Muscle layer of duodenum (tissue), 2 donors: ENCODE measurements at regions not wholly inside any gene's neighbourhood (a gene's known extent, or its start where the extent isn't known, plus 50 kb on each side); places are given as distances from the start of the nearest gene placed in this dataset.
"Not testable (repeated sequence)": the region's sequence is repeated elsewhere in the genome, so short reads cannot be mapped to it uniquely, and the experiment has no call there.

Experiments used
- H3K27ac ChIP-seq: one replicate; pipeline ENCODE4 v1.7.0; 2013; ENCODE audit warnings: mild to moderate bottlenecking, low read length
- H3K27me3 ChIP-seq: one replicate; pipeline ENCODE4 v1.7.0; 2013; ENCODE audit warnings: low read depth, mild to moderate bottlenecking, control low read depth, low read length
- H3K36me3 ChIP-seq, 2 donors: one replicate each; pipeline ENCODE4 v1.7.0; 2013; ENCODE audit warnings: low read length in 2 of 2, control low read depth in 1 of 2, mild to moderate bottlenecking in 1 of 2; ENCODE audit not compliant: insufficient read depth in 2 of 2, control insufficient read depth in 1 of 2
- H3K4me1 ChIP-seq, 2 donors: one replicate each; pipeline ENCODE4 v1.7.0; 2013; ENCODE audit warnings: low read length in 2 of 2, mild to moderate bottlenecking in 2 of 2, control low read depth in 1 of 2, moderate library complexity in 1 of 2; ENCODE audit not compliant: insufficient read depth in 2 of 2, control insufficient read depth in 1 of 2
- H3K4me3 ChIP-seq, 2 donors: one replicate each; pipeline ENCODE4 v1.7.0; 2013; ENCODE audit warnings: low read length in 2 of 2, low read depth in 1 of 2, mild to moderate bottlenecking in 1 of 2
- H3K9me3 ChIP-seq, 2 donors: one replicate each; pipeline ENCODE4 v1.7.0; 2013; ENCODE audit warnings: low read length in 2 of 2, control low read depth in 1 of 2, mild to moderate bottlenecking in 1 of 2; ENCODE audit not compliant: control insufficient read depth in 1 of 2
- donor health status: healthy.

DNA sequence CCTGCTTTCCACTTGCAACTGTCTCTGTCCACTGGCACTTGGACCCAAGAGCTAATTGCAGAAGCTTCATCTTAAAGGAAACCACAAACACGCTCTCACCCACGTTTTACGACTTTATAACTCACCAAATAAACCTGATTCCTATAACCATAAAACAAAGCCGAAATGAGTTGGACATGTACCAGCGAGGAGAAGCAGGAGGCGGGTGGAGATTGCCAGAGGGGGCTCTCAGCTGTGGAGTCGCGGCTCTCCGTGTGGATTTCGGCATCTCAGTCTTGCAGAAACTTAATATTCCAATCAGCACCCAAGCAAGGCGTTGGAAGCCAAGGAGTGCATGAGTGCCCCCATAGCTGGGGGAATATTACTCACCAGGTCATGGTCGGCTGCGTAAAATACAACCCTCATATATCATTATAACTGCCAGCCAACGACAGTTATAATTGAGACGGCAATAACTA, 483.6 kb downstream of the MN1 start:
- H3K9me3 ChIP-seq = no peaks in the 10 kb centered on the region
- H3K27me3 ChIP-seq = no peaks in the 10 kb centered on the region
- H3K36me3 ChIP-seq = no peaks in the 10 kb centered on the region
- H3K4me3 ChIP-seq = no peak overlapping the region
- no peak overlapping the region for H3K27ac ChIP-seq
- H3K4me1 ChIP-seq = peaks cover 6 to 14% of the 10 kb centered on the region in 2 donors

DNA sequence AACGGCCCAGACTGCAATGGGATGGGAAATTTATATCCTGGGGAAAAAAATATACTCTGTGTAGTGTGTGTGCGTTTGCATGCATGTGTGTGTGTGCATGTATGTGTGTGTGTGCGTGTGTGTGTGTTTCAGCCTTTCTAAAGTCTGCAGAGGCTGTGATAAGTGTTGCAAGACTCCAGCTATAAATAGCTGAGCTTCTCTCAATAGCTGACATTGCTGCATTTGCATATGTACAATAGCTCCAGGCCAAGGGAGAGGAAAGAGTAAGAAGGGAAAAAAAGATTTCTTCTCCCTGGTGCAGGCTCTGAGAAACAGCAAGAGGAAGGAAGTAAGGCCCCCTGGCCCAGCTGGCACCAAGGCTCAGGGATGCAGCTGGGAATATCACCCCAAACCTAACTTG, 483.0 kb downstream of the MN1 start:
- H3K9me3 ChIP-seq = no peaks in the 10 kb centered on the region
- H3K36me3 ChIP-seq = no peaks in the 10 kb centered on the region
- no peaks in the 10 kb centered on the region for H3K27me3 ChIP-seq
- no peak overlapping the region for H3K27ac ChIP-seq
- peaks cover 3 to 11% of the 10 kb centered on the region in 2 donors for H3K4me1 ChIP-seq
- H3K4me3 ChIP-seq = no peak overlapping the region

DNA sequence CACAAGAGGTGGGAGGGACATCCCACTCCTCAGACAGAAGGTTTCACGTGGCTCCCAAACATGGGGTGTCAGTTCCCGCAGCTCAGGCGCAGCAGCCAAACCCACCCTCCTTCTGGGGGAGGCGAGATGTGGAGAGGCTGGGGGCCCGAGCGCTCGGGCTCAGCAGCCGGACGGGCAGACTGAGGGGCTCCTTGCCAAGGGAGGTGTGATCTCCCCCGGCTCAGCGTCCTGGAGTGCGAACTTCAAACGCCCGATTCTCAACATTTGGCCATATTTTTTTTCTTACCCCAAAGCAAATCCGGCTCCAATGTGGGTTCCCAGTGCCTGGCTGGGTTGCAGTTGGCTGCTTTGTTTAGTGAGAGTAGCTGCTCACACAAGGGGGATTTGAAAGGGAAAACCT, 477.9 kb downstream of the MN1 start:
- no peak overlapping the region for H3K4me3 ChIP-seq
- peaks cover 0 to 2% of the 10 kb centered on the region in 2 donors for H3K4me1 ChIP-seq
- no peaks in the 10 kb centered on the region for H3K9me3 ChIP-seq
- H3K27me3 ChIP-seq = no peaks in the 10 kb centered on the region
- H3K36me3 ChIP-seq = no peaks in the 10 kb centered on the region
- no peak overlapping the region for H3K27ac ChIP-seq

GRCh38 chr22:27324908-27325307, 476.6 kb downstream of the MN1 start:
- H3K27ac ChIP-seq, H3K4me3 ChIP-seq, H3K27me3 ChIP-seq, H3K4me1 ChIP-seq, H3K36me3 ChIP-seq, H3K9me3 ChIP-seq: not testable (repeated sequence)

- H3K36me3 ChIP-seq = no peaks in the 10 kb centered on the region
- no peak overlapping the region for H3K4me3 ChIP-seq
- H3K4me1 ChIP-seq = peaks cover 0 to 9% of the 10 kb centered on the region in 2 donors
- no peak overlapping the region for H3K27ac ChIP-seq
- no peaks in the 10 kb centered on the region for H3K27me3 ChIP-seq
- no peaks in the 10 kb centered on the region for H3K9me3 ChIP-seq
Measured at GRCh38 chr22:27327497-27327896, 474.1 kb downstream of the MN1 start.

DNA sequence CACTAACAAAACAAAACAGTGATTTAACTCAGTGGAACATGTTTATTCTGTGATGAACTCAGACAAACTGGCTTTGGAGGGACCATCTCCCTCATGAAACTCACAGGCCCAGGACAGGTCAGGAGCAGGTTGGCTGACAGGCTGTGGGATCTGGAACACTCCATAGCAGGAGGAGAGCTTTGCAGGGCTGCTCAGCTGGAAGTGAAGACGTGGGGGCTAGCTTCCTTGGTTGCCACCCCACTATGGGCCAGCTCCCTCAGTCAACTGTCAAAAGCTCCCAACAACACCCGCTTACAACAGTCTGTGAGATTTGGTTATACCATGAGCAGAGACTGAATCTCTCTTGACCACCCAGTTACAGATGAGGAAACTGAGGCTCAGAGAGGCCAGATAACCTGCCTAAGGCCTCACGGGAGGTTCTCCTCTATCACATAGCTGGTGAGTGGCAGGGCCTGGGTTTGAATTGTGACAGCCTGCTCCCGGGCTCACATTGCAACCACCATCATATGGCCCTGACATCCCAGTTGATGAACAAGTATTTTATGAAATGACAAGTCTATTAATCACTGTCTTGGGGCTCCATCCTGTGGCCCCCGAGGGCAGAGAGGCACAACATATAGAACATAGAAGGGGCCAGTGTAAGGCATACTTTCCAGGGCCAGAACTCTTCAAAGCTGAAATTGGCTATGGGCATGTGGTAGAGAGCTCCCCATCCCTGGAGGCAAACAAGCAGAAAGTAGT, 473.4 kb downstream of the MN1 start:
- H3K4me1 ChIP-seq = peaks cover 0 to 9% of the 10 kb centered on the region in 2 donors
- H3K27ac ChIP-seq = no peak overlapping the region
- H3K4me3 ChIP-seq = no peak overlapping the region
- H3K9me3 ChIP-seq = no peaks in the 10 kb centered on the region
- no peaks in the 10 kb centered on the region for H3K36me3 ChIP-seq
- no peaks in the 10 kb centered on the region for H3K27me3 ChIP-seq

- Histone ChIP-seq H3K4me3 (no peak overlapping the region), H3K27ac (no peak overlapping the region), H3K4me1 (peaks cover 0 to 9% of the 10 kb centered on the region in 2 donors), H3K27me3 (no peaks in the 10 kb centered on the region), H3K36me3 (no peaks in the 10 kb centered on the region), H3K9me3 (no peaks in the 10 kb centered on the region)
Measured at GRCh38 chr22:27329131-27329850, 472.3 kb downstream of the MN1 start.

- Histone ChIP-seq H3K27me3 (no peaks in the 10 kb centered on the region), H3K27ac (no peak overlapping the region), H3K4me3 (no peak overlapping the region), H3K9me3 (no peaks in the 10 kb centered on the region), H3K36me3 (no peaks in the 10 kb centered on the region), H3K4me1 (peaks cover 0 to 9% of the 10 kb centered on the region in 2 donors)
Measured at GRCh38 chr22:27329966-27330645, 471.4 kb downstream of the MN1 start.

DNA sequence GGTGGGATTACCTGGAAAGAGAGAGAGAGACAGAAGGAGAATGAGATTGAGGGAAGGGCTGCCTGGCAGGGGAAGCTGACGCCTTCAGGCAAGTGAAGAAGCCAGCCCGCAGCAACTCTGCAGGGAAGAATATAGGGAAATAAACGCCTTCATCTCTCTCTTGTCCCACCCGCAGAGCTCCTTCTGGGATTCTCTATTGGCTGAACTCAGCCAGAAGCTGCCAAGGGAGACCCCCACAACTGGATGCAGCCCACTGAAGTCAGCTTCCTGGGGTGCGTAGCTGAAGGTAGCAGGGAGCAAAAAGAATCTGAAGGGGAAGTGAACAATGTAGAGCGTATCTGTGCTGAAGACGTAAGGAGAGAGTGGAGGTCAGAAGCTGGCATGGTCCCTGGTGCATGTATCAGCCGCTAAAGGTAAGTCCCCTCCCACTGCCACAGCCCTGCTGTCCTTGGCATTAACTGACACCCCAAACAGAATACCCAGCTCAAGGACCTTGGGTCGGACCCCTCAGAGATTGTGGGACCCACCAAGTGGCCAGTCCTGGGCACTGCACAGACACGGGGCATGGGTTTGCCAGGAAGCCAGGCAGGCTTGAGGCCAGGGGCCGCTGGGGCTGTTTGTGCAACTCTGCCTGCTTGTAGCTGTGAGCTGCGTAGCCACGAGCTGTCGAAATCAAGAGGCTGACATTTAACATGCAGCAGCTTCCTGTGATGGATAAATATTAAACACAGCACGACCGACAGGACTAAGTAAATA, 469.9 kb downstream of the MN1 start:
- H3K27me3 ChIP-seq = no peaks in the 10 kb centered on the region
- H3K4me3 ChIP-seq = no peak overlapping the region
- no peaks in the 10 kb centered on the region for H3K9me3 ChIP-seq
- peaks cover 0 to 9% of the 10 kb centered on the region in 2 donors for H3K4me1 ChIP-seq
- H3K27ac ChIP-seq = no peak overlapping the region
- H3K36me3 ChIP-seq = no peaks in the 10 kb centered on the region

DNA sequence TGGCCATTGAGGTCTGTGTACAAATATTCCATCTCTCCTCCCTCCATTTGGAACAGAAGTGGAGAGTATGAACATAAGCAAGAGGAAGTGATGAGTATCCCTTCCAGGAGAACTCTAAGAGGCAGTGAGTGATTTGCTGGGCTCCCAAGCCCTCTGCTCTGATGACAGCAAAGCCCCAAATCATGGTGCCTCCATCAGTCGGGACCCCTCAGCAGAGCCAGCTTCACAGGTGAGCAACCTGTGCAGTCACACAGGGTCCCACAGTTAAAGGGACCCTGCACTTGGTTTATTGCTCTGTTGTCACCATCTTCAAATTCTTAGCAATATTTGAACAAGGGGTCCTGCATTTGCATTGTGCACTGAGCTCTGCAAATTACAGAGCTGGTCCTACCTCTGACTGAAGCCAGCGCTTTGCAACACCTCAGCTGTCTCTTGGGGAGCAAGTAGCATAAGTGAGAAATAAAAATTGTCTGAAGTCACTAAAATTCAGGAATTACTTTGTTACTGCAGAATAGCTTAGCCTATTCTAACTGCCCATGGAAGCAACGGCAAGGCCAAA, 466.4 kb downstream of the MN1 start:
- H3K4me1 ChIP-seq = peaks cover 0 to 5% of the 10 kb centered on the region in 2 donors
- no peaks in the 10 kb centered on the region for H3K36me3 ChIP-seq
- no peaks in the 10 kb centered on the region for H3K27me3 ChIP-seq
- H3K27ac ChIP-seq = no peak overlapping the region
- no peak overlapping the region for H3K4me3 ChIP-seq
- H3K9me3 ChIP-seq = no peaks in the 10 kb centered on the region
